Type B pancreatic cell (in vitro differentiated cells): ENCODE measurements at regions not wholly inside any gene's neighbourhood (a gene's known extent, or its start where the extent isn't known, plus 50 kb on each side); places are given as distances from the start of the nearest gene placed in this dataset.

Experiments
- DNase-seq: peaks from one replicate; pipeline ENCODE4 v3.0.0; 2021; ENCODE audit warnings: mixed read lengths; ENCODE audit not compliant: unreplicated experiment; ENCODE audit errors: extremely low spot score
- H3K27ac Mint-ChIP-seq: 2 replicates; pipeline ENCODE4 v1.8.0; 2021; ENCODE audit warnings: mild to moderate bottlenecking, mixed read lengths
- H3K27me3 Mint-ChIP-seq: 2 replicates; pipeline ENCODE4 v1.8.0; 2021; ENCODE audit warnings: mixed read lengths
- H3K36me3 Mint-ChIP-seq: 2 replicates; pipeline ENCODE4 v1.8.0; 2021; ENCODE audit warnings: mixed read lengths
- H3K4me1 Mint-ChIP-seq: one replicate; pipeline ENCODE4 v1.8.0; 2021; ENCODE audit warnings: mixed read lengths; ENCODE audit not compliant: unreplicated experiment
- H3K4me3 Mint-ChIP-seq: 2 replicates; pipeline ENCODE4 v1.8.0; 2021; ENCODE audit warnings: mild to moderate bottlenecking, mixed read lengths
- H3K9me3 Mint-ChIP-seq: 2 replicates; pipeline ENCODE4 v1.8.0; 2021; ENCODE audit warnings: mixed read lengths
- CTCF ChIP-seq: fragments of 200-600 bp; sonication (generic); conservative IDR thresholded peaks from 2 replicates; pipeline ENCODE4 v1.5.0; 2021; ENCODE audit warnings: antibody characterized with exemption, mild to moderate bottlenecking

GRCh38 chr5:159732220-159732619 is 184.1 kb upstream of the ADRA1B start:
- H3K9me3 Mint-ChIP-seq, result no peaks in the 10 kb centered on the region
- no peak overlapping the region for H3K4me3 Mint-ChIP-seq
- peaks cover 20% of the 10 kb centered on the region for H3K27me3 Mint-ChIP-seq
- H3K27ac Mint-ChIP-seq, result no peak overlapping the region
- no peaks in the 10 kb centered on the region for H3K36me3 Mint-ChIP-seq
- no peaks in the 10 kb centered on the region for H3K4me1 Mint-ChIP-seq
- no peak for DNase-seq
- no peak for TF ChIP-seq CTCF

- H3K4me3 Mint-ChIP-seq, result no peak overlapping the region
- no peaks in the 10 kb centered on the region for H3K4me1 Mint-ChIP-seq
- no peaks in the 10 kb centered on the region for H3K9me3 Mint-ChIP-seq
- H3K27ac Mint-ChIP-seq, result no peak overlapping the region
- no peak for TF ChIP-seq CTCF
- peaks cover 16% of the 10 kb centered on the region for H3K27me3 Mint-ChIP-seq
- H3K36me3 Mint-ChIP-seq, result no peaks in the 10 kb centered on the region
- no peak for DNase-seq
Measured at GRCh38 chr5:159734366-159734765, 181.9 kb upstream of the ADRA1B start.

GRCh38 chr5:159735036-159735435 is 181.2 kb upstream of the ADRA1B start:
- no peak for TF ChIP-seq CTCF
- H3K4me1 Mint-ChIP-seq, result no peaks in the 10 kb centered on the region
- no peak for DNase-seq
- H3K36me3 Mint-ChIP-seq, result no peaks in the 10 kb centered on the region
- H3K27ac Mint-ChIP-seq, result no peak overlapping the region
- peaks cover 15% of the 10 kb centered on the region for H3K27me3 Mint-ChIP-seq
- no peak overlapping the region for H3K4me3 Mint-ChIP-seq
- no peaks in the 10 kb centered on the region for H3K9me3 Mint-ChIP-seq

DNA sequence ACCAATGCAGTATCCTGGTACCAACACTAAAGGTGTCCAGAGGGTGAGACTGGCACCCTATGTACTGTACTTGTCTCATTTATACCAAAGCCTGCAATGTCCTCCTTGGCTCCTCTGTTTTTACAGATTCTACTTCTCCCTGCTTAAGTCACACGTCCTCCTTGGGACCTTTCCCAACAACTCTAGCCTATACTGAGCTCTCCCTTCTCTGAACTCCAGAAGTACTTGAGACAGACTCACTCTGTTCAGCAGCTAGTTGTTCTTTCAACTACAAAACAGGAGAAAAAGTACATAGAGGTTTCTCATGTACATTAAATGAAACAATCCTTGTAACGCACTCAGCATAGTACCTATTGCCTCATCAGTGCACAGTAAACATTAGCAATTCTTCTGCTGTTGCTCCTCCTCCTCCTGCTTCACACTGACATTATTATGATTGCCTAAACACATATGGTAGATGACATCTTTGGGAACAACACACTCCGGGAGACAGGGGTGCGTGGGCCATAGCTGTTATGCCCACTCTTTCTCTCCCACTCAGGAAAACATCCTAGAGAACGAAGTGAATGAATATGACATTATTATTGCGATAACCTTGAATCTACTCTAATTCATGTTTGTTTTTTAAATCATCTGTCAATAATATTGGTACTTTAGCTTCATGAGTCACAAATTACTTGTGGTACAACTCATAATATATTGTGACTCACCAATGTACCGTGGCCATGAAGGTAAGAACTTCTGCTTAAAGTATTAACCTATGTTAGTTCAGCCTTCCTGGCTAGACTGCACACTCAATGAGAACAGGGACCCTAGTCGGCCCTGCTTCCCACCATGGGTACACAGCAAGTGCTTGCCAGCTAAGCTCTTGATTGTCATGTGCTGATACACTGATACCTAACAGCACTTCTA is 180.3 kb upstream of the ADRA1B start:
- Mint-ChIP-seq H3K9me3 (no peaks in the 10 kb centered on the region), H3K4me3 (no peak overlapping the region), H3K36me3 (no peaks in the 10 kb centered on the region), H3K27ac (no peak overlapping the region), H3K27me3 (peaks cover 11% of the 10 kb centered on the region), H3K4me1 (no peaks in the 10 kb centered on the region)
- TF ChIP-seq CTCF, result no peak
- DNase-seq, result no peak

DNA sequence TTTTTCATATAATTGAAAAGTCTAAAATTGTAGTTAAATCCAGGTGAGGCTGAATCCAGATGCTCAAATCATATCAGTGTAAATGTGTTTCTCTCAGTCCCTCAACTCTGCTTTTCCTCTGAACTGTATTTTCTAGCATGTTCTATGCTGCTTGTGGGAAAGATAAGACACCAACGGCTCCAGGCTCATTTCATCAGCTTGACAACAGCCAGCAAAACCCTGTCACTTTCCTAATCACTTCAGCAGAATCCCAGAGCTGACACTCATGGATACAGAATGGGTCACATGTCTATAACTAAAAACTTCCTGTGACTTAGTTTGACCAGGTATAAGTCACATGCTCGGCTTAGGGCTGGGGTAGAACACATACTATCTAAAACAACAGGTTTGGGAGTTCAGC is 179.4 kb upstream of the ADRA1B start:
- Mint-ChIP-seq H3K4me1 (no peaks in the 10 kb centered on the region), H3K4me3 (no peak overlapping the region), H3K9me3 (no peaks in the 10 kb centered on the region), H3K36me3 (no peaks in the 10 kb centered on the region), H3K27ac (no peak overlapping the region), H3K27me3 (peaks cover 11% of the 10 kb centered on the region)
- TF ChIP-seq CTCF, result no peak
- no peak for DNase-seq
